ENCODE measurements at regions not wholly inside any gene's neighbourhood (a gene's known extent, or its start where the extent isn't known, plus 50 kb on each side); places are given as distances from the start of the nearest gene placed in this dataset.

- Histone ChIP-seq H3K27ac (no peak overlapping the region), H3F3A (ENCODE audit: insufficient read depth, low read depth) (no peaks in the 10 kb centered on the region), H3K36me3 (ENCODE audit: low read depth) (no peaks in the 10 kb centered on the region), H4K20me1 (ENCODE audit: insufficient read depth) (no peaks in the 10 kb centered on the region), H3K27me3 (ENCODE audit: insufficient read depth, low read depth) (no peaks in the 10 kb centered on the region), H3K9me2 (ENCODE audit: insufficient read depth) (no peaks in the 10 kb centered on the region), H2AFZ (no peak overlapping the region), H3K4me2 (no peak overlapping the region), H3K79me2 (ENCODE audit: low read depth) (no peaks in the 10 kb centered on the region), H3K9me3 (ENCODE audit: insufficient read depth, low read depth) (no peaks in the 10 kb centered on the region), H3K4me1 (replicated peaks; ENCODE audit: insufficient read depth) (peaks cover 21% of the 10 kb centered on the region), H3K4me3 (no peak overlapping the region)
- DNase-seq, result no peak
- POLR2A ChIA-PET (ENCODE audit: unreplicated experiment), result no interaction called here
- no TSS peak for BruUV-seq (replicated peaks)
- intact Hi-C loops (cut with micrococcal nuclease; ENCODE audit: unreplicated experiment), result no loop called here
- CTCF ChIA-PET, result no interaction called here
- TF ChIP-seq CTCF (conservative IDR thresholded peaks at IDR 0.05), result no peak
- TF ChIP-seq EZH2 (IDR thresholded peaks at IDR 0.05; ENCODE audit: low read depth), result no peak
Observed at GRCh38 chr1:168391851-168392681, 111.4 kb downstream of the TBX19 start.

GRCh38 chr1:168390271-168390670, 109.6 kb downstream of the TBX19 start:
- no TSS peak for BruUV-seq (replicated peaks)
- H3K27ac ChIP-seq, result no peak overlapping the region
- no peaks in the 10 kb centered on the region for H3F3A ChIP-seq (ENCODE audit: insufficient read depth, low read depth)
- H2AFZ ChIP-seq, result no peak overlapping the region
- no peaks in the 10 kb centered on the region for H3K36me3 ChIP-seq (ENCODE audit: low read depth)
- intact Hi-C loops (cut with micrococcal nuclease; ENCODE audit: unreplicated experiment), result no loop called here
- no peaks in the 10 kb centered on the region for H3K79me2 ChIP-seq (ENCODE audit: low read depth)
- no peak overlapping the region for H3K4me3 ChIP-seq
- CTCF ChIA-PET, result no interaction called here
- no peaks in the 10 kb centered on the region for H3K9me3 ChIP-seq (ENCODE audit: insufficient read depth, low read depth)
- no peak for DNase-seq
- H3K27me3 ChIP-seq (ENCODE audit: insufficient read depth, low read depth), result no peaks in the 10 kb centered on the region
- H3K4me1 ChIP-seq (replicated peaks; ENCODE audit: insufficient read depth), result peaks cover 19% of the 10 kb centered on the region
- POLR2A ChIA-PET (ENCODE audit: unreplicated experiment), result no interaction called here
- TF ChIP-seq EZH2 (IDR thresholded peaks at IDR 0.05; ENCODE audit: low read depth), result no peak
- no peak for TF ChIP-seq CTCF (conservative IDR thresholded peaks at IDR 0.05)
- no peaks in the 10 kb centered on the region for H3K9me2 ChIP-seq (ENCODE audit: insufficient read depth)
- no peaks in the 10 kb centered on the region for H4K20me1 ChIP-seq (ENCODE audit: insufficient read depth)
- H3K4me2 ChIP-seq, result no peak overlapping the region

- no peaks in the 10 kb centered on the region for H3K36me3 ChIP-seq (ENCODE audit: low read depth)
- no peaks in the 10 kb centered on the region for H3K9me3 ChIP-seq (ENCODE audit: insufficient read depth, low read depth)
- no peaks in the 10 kb centered on the region for H3K79me2 ChIP-seq (ENCODE audit: low read depth)
- intact Hi-C loops (cut with micrococcal nuclease; ENCODE audit: unreplicated experiment), result no loop called here
- peak overlapping the region; percentile 61 for H3K4me2 ChIP-seq
- no TSS peak for BruUV-seq (replicated peaks)
- peaks cover 18% of the 10 kb centered on the region for H3K4me1 ChIP-seq (replicated peaks; ENCODE audit: insufficient read depth)
- H2AFZ ChIP-seq, result no peak overlapping the region
- H3K27me3 ChIP-seq (ENCODE audit: insufficient read depth, low read depth), result no peaks in the 10 kb centered on the region
- CTCF ChIA-PET, result no interaction called here
- no peak overlapping the region for H3K27ac ChIP-seq
- no peak for TF ChIP-seq EZH2 (IDR thresholded peaks at IDR 0.05; ENCODE audit: low read depth)
- no peak for TF ChIP-seq CTCF (conservative IDR thresholded peaks at IDR 0.05)
- POLR2A ChIA-PET (ENCODE audit: unreplicated experiment), result no interaction called here
- DNase-seq, result no peak
- H3F3A ChIP-seq (ENCODE audit: insufficient read depth, low read depth), result no peaks in the 10 kb centered on the region
- H4K20me1 ChIP-seq (ENCODE audit: insufficient read depth), result no peaks in the 10 kb centered on the region
- H3K4me3 ChIP-seq, result no peak overlapping the region
- no peaks in the 10 kb centered on the region for H3K9me2 ChIP-seq (ENCODE audit: insufficient read depth)
Observed at GRCh38 chr1:168387781-168388760, 107.4 kb downstream of the TBX19 start.

Data from PC-9 (cell line).